HEK293 (cell line): ENCODE measurements at regions not wholly inside any gene's neighbourhood (a gene's known extent, or its start where the extent isn't known, plus 50 kb on each side); places are given as distances from the start of the nearest gene placed in this dataset.

Experiments used
- CTCF ChIP-seq: fragments of 450-650 bp; formaldehyde crosslinking; IDR thresholded peaks from 2 replicates; pipeline ENCODE4 v1.5.1; 2016; ENCODE audit warnings: missing biosample characterization, missing genetic modification characterization
- PRDM10 ChIP-seq: fragments of 450-650 bp; formaldehyde crosslinking; IDR thresholded peaks from 2 replicates; pipeline ENCODE4 v1.5.1; 2016; ENCODE audit warnings: missing biosample characterization, missing genetic modification characterization
- ZSCAN18 ChIP-seq: fragments of 450-650 bp; formaldehyde crosslinking; IDR thresholded peaks from 2 replicates; pipeline ENCODE4 v1.5.1; 2016; ENCODE audit warnings: missing biosample characterization, missing genetic modification characterization

GRCh38 chr5:115392611-115393010, 96.2 kb upstream of the CCDC112 start:
- TF ChIP-seq PRDM10, result no peak
- TF ChIP-seq CTCF, result no peak
- no peak for TF ChIP-seq ZSCAN18 (tag by site-specific recombination)
